ENCODE measurements at regions not wholly inside any gene's neighbourhood (a gene's known extent, or its start where the extent isn't known, plus 50 kb on each side); places are given as distances from the start of the nearest gene placed in this dataset.

DNA sequence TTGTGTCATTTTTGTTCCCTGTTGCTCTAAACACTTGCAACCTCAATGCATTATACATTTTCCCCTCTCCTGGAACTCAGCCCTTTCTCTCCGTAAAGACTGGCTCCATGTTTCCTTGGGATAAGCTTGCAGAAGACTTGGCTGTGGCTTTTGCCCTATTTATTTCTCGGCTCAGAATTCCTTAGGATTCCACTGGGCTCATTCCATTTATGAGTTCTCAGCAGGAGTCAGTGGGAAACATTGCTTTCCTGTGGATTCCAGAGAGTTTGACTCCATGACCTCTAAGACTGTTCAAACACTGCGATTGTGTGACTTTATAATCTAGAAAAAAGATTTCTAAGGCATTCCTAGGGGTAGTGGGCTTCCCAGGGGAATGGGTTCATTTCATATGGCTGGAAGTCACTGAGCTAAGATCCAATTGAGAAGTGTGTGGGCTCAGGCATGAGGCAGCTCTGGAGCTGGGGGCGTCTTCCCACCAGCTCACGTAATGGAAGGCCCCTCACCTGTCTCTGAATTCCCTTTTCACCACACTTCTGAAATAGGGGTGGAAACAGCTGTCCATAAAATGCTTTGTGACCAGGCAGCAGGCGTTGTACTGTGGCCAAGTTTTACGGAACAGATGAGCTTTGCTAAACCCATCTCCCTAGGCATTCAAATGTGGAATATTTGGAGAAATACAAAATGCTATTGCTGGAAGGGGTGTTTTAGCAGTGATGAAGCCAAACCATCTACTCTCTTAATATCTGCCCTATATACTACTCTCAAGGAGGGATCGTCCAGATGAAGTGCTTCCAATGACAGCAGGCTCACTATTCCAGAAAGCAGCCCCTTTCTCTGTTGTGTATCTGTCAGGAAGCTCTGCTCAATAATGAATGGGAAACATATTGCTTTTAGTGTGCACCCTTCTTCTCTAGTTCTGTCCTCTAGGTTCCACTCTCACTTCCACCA lies 91.8 kb upstream of the BCL6 start:
- no peak for TF ChIP-seq TARDBP (IDR thresholded peaks at IDR 0.05)
- no peak for TF ChIP-seq FOXK2 (IDR thresholded peaks at IDR 0.05)
- no peak for TF ChIP-seq ELF4 (IDR thresholded peaks at IDR 0.05)
- TF ChIP-seq NFRKB (IDR thresholded peaks at IDR 0.05), result no peak
- TF ChIP-seq BHLHE40 (IDR thresholded peaks at IDR 0.05; ENCODE audit: borderline replicate concordance), result no peak
- no peak for TF ChIP-seq ARNT (IDR thresholded peaks at IDR 0.05)
- TF ChIP-seq FOXA1 (IDR thresholded peaks at IDR 0.05), result no peak
- TF ChIP-seq HDGF (IDR thresholded peaks at IDR 0.05; ENCODE audit: borderline replicate concordance), result no peak
- no peak for TF ChIP-seq FOXM1 (IDR thresholded peaks at IDR 0.05; ENCODE audit: borderline replicate concordance)
- no peak for TF ChIP-seq SP1 (IDR thresholded peaks at IDR 0.05)
- TF ChIP-seq L3MBTL2 (conservative IDR thresholded peaks at IDR 0.05), result no peak
- no peak for TF ChIP-seq CTBP1 (IDR thresholded peaks at IDR 0.05; ENCODE audit: borderline replicate concordance)

Measured in HEK293T (cell line).